ENCODE measurements at regions not wholly inside any gene's neighbourhood (a gene's known extent, or its start where the extent isn't known, plus 50 kb on each side); places are given as distances from the start of the nearest gene placed in this dataset.
"Not testable (repeated sequence)": the region's sequence is repeated elsewhere in the genome, so short reads cannot be mapped to it uniquely, and the experiment has no call there.

DNA sequence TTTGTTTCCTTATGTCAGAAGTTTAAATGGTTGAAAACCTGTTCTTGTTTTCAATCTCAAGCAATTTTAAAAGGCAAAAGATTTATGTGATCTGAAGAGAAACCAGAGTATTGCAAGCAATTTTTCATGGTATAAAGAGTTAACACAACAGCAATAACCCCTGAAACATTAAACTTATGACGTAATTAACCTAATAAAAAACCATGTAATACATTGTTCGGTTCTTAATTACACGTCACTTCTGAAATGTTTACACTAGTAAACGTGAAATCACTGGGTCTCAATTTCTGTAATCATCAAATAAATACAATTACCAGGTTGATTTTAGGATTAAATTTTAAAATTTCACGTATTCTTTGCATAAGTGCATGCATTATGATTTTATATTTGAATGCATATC lies 914.5 kb downstream of the NLGN4X start:
- in situ Hi-C loops (cut with HindIII; ENCODE audit: low sequenced_read_pairs): no loop called here

DNA sequence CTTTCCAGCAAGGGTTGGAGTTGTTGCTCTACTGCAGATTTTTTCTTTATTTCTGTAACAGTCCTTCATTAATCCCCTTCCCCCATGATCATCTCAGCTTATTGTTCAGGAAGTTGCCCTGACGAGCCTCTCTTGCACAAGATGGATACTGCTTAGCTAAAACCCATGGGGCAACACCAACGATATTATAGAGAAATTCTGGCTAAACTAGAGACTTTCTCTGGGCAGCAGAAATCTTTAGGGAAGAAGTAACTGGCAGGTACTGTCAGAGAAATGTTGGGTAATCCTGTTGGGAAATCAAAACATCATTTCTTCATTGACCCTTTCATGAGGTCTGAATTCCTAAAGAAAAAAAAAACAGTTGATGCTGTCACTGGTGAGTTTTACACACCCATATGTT lies 921.3 kb downstream of the NLGN4X start:
- in situ Hi-C loops (cut with HindIII; ENCODE audit: low sequenced_read_pairs): no loop called here

DNA sequence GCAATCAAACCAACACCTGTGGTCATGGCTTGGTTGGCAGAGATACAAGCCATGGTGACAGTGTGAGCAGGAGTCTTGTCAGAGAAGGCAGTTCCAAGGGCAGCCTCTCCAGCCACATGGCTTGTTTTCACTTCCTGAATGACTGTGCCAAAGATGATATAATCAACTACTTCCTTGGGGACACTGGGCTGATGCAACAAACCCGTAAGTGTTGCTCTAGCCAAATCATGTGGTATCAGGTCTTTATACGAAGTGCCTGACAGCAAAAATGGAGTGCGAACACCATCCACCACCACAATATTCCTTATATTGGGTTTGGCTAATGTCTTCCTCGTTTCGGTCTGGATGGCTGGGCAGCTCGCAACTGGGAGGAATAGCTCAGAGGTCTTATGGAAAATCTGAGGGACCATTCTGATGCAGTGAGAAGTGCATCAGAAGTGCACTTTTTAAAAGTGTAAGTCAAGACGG lies 922.0 kb downstream of the NLGN4X start:
- in situ Hi-C loops (cut with HindIII; ENCODE audit: low sequenced_read_pairs): no loop called here

DNA sequence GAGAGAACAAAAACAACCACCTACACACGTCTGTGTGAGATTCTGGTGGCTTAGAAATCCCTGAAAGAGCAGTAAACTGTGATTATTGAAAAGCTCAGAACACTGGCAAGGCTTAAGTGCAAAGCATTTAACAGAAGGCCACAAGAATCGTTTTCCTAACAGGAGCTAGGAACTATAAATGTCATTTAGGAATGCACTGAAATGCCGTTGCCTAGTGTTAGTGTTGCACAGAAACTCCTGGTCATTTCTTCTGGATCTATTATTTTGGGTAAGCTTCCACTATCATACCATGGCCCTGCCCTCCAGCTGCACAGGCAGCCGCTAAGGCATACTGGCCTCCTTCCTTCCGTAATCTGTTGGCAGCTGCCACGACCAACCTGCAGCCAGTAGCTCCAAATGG lies 923.2 kb downstream of the NLGN4X start:
- in situ Hi-C loops (cut with HindIII; ENCODE audit: low sequenced_read_pairs): no loop called here

DNA sequence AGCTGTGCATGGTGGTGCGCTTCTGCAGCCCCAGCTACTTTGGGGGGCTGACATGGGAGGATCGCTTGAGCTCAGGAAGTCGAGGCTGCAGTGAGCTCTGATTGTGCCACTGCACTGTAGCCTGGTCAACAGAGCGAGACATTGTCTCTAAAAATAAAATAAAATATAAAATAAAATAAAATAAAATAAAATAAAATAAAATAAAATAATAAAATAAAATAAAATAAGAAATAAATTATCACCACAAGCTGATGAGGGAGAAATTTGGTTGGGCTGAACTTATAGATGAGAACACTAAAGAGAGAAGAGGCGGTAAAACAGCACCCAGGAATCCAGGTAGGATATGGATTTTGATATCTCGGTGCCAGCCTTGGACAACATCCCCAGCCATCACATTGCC lies 933.7 kb downstream of the NLGN4X start:
- in situ Hi-C loops (cut with HindIII; ENCODE audit: low sequenced_read_pairs): no loop called here

DNA sequence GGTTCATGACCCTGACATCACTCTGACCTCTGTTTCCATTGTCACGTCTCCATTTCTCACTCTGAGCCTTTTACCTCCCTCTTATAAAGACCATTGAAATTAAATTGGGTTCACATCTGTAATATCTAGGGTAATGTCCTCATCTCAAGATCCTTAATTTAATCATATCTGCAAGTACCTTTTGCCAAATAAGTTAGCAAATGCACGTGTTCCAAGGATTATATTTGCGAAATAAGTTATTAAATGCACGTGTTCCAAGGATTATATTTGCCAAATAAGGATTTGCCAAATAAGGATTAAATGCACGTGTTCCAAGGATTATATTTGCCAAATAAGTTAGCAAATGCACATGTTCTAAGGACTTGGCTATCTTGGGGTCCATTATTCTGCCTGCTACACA lies 938.0 kb downstream of the NLGN4X start:
- in situ Hi-C loops (cut with HindIII; ENCODE audit: low sequenced_read_pairs): no loop called here

DNA sequence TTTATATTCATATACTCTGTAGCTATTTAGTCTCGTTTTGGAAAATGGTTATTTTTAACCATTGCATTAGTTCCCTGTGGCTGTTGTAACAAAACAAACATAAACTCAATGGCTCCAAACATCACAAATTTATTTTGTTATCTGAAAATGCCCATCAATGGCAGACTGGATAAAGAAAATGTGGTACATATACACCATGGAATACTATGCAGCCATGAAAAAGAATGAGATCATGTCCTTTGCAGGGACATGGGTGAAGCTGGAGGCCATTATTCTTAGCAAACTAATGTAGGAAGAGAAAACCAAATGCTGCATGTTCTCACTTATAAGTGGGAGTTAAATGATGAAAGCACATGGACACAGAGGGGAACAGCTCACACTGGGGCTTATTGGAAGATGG lies 938.7 kb downstream of the NLGN4X start:
- in situ Hi-C loops (cut with HindIII; ENCODE audit: low sequenced_read_pairs): not testable (repeated sequence)

DNA sequence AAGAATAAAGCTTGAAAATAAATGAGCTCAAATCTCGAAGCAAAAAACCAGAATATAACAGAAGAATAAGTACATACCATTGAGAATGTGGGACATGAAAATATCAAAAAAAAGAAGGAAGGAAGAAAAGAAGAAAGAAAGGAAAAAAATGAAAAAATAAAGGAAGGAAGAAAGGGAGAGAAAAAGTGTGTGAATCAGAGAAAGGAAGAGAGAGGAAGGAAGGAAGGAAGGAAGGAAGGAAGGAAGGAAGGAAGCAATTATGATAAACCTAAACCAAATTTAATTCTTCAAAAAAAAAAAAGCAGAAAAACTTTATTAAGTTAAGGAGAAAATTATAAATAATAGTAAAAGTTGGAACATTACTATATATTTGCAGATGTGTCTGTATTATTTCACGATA lies 949.8 kb downstream of the NLGN4X start:
- in situ Hi-C loops (cut with HindIII; ENCODE audit: low sequenced_read_pairs): no loop called here

DNA sequence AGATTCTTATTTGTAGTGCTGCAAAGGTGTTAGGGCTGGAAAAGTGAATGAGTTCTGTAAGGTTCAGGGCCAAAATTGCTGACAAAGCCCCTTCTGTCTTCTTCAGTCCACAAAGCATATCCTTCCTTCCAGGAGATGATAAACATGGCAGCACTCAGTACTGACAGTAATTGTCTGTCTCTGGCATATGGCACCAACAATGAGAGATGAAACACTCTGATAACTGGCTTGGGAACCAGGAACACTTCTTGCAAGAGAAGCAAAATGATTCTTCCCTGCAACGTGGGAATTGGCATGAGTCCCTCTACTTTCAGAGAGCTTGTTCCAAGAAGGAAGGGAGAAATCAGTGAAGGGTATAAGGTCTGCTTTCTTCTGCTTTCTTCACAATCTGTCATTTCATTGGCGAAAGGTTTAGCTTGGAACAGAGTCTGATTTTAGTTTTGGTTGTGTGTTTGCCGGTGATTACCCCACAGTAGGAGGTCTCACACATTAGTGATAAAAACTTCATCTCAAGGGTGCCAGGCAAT lies 963.3 kb downstream of the NLGN4X start:
- in situ Hi-C loops (cut with HindIII; ENCODE audit: low sequenced_read_pairs): no loop called here

DNA sequence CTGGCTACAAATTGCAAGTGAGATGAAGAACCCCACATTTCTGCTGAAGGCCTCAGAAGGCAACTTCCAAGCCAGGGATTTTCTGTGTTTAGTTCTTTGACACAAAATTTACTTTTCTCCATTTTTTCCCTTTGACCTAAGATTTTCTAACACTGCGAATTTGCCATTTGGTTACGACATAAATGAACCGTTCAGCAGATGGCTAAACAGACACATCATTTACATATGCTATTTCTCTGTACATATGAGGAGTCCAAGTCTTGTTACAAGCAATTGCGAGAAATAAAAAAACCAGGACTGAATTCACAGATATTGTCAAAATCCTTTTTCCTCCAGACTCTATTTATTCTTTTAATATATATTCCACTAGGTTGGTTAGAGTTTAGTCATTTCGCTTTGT lies 978.6 kb downstream of the NLGN4X start:
- in situ Hi-C loops (cut with HindIII; ENCODE audit: low sequenced_read_pairs): no loop called here

DNA sequence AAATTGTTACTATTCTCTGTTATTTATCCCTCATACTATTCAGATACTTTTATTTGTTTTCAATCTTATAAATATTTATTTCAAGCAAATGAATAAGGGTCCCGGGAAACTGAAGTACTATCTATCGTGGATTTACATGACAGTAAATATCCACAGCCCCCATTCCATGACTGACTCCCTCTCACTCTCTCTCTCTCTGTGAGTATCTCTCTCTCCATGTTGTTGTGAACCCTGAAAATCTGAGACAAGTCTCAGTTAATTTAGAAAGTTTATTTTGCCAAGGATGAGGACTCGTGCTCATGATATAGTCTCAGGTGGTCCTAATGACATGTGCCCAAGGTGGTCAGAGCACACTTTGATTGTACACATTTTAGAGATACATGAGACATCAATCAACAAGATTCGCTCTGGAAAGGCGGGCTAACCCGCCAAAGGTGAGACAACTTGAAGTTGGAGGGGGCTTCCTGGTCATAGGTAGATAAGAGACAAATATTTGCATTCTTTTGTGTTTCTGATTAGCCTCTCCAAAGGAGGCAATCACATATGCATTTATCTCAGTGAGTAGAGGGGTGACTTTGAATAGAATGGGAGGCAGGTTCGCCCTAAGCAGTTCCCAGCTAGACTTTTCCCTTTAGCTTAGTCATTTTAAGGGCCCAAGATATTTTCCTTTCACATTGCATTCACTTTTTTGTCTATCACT lies 986.4 kb downstream of the NLGN4X start:
- in situ Hi-C loops (cut with HindIII; ENCODE audit: low sequenced_read_pairs): no loop called here

DNA sequence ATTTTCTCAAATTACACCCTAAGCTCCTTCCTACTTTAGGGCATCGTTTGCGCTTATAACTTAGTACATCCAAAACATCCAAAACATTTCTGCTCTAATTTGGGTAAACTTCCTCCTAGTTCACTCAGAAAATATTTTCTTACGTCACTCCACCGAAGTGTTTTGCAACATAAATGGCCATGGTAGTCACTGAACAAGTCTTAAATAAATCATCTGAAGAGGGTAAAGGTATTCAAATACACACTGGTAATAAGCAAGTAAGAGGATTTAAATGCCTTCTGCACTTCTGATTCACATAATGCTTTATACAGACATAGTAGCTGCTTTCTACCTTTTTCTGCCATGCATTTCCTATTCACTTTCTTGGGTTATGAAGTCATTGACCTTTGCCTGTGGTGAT lies 991.9 kb downstream of the NLGN4X start:
- in situ Hi-C loops (cut with HindIII; ENCODE audit: low sequenced_read_pairs): no loop called here

DNA sequence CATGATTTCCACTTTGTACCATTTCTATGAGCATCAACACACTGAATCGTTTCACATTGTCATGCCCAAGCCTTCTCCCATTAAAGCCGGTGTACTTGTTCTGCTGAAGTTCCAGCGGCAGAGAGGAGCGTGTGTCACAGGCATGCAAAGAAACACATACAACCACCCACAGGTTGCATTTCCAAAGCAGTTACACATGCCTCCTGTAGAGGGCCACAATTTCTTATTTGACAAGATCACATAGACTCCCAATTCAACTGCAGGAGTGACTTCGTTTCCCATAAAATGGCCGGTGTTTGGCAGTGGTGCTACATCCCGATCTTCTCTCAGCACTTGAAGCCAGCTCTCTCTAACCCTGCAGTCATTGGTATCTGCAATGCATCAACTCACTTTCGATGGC lies 992.6 kb downstream of the NLGN4X start:
- in situ Hi-C loops (cut with HindIII; ENCODE audit: low sequenced_read_pairs): no loop called here

DNA sequence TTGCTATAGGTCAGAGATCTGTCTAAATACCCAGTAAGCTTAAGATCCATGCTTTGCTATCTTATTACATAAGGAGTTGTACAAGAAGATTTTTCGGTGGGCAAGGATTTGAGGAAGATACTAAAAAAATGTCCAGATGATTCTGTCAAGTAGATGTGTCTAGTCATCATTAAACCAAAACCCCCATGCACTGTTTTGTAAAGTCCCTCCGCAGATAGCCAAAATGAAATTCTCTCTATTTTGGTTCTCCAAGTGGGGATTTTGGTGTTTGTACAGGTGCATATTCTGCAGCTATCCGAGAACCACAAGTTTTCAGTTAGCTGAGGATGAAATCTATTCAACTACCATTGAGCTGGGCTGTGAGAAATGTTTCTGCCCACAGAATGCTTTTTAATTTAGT lies 994.8 kb downstream of the NLGN4X start:
- in situ Hi-C loops (cut with HindIII; ENCODE audit: low sequenced_read_pairs): no loop called here

DNA sequence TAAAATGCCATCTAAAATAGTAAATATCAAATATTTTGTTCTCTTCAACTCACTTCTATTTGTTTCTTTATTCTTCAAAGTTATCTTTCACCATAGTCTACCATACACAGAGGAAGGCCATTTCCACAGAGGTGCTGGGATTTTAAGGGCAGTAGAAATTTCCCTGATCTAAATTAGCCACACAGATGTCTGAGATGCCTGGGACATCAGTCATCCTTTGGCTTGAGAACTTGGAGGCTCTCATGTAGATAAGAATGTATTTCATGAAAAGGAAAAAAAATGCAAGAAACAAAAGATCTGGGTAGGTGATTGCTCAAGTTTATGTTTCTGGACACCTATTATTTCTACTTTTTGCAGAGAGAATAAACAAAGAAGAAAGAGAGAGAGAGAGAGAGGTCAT lies 1008.2 kb downstream of the NLGN4X start:
- in situ Hi-C loops (cut with HindIII; ENCODE audit: low sequenced_read_pairs): no loop called here

DNA sequence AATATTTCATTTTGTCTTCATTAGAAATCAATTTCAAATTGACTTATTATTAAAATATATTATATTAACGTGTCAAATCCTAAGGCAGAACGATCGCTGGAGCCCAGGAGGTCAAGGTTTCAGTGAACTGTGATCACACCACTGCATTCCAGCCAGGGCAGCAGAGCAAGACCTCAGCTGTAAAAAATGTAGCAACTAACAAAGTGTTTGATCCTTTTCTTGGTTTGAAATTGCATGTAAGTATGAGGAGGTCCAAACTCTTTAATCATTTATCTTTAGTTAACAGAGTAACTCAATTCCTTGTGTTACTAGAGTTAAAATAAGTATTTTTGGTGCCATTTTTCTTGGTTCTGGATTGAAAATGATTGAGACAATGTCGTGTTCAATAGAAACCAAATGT lies 1033.9 kb downstream of the NLGN4X start:
- in situ Hi-C loops (cut with HindIII; ENCODE audit: low sequenced_read_pairs): no loop called here

DNA sequence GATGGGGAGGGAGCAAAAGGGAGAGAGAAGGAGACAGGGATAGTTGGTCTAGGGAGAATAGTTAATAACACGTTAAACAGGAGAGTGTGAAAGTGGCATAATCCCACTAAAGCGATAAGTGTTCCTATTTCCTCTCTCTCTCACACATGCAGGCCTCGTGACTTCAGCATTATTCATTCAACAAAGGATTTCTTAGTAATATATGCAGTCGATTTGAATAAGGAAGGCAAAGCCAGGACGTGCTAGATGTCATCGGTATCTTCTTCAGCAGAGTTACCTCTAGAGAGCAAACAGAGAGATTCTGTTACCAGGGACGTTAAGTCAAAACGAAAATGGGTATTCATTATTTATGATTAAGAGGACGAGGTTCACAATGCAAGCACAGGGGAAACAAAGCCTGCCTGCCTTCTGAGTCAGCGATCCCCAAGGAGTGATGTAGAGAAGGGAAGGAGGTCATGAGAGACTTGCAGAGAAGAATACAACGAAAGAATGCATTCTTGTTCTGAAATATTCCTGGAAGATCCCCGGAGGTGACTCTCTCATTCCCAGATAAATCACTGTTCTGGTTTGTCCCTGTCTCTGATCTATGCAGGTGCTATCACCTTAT lies 1048.4 kb downstream of the NLGN4X start:
- in situ Hi-C loops (cut with HindIII; ENCODE audit: low sequenced_read_pairs): no loop called here

DNA sequence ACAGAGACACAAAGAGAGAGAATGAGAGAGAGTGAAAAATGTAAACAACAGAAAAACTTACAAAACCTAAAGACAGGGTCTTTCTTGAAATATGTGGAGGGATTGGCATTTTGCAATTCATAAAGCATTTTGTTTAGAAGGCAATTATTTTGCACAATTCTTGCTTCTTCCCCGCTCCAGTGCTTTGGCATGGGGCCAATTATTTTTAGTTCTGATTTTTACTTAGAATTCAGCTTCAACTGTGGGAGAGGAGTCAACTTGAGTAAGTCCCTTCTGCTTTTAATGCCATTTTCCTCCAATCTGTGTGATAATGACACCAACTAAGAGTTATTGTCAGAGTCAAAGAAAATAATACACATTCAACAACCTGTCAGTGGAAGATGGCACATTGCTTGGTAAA lies 1051.9 kb downstream of the NLGN4X start:
- in situ Hi-C loops (cut with HindIII; ENCODE audit: low sequenced_read_pairs): no loop called here

DNA sequence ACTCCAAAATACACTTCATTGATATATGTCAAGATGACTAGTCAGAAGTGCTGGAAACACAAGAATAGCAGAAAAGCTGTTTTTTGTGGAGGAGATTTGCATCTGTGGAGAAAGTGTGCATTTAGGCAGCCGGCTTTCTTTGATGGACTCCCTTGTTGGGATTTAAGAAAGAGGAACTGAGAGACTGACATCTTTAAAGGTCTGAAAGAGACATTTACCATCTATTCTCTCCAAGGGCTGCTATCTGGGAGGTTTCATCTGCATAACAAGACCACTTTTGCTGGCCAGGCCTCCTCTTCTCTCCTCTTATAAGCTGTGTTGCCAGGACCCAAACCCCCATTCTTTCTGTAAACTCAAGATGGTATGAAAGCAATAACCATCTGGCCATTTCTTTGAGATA lies 1065.0 kb downstream of the NLGN4X start:
- in situ Hi-C loops (cut with HindIII; ENCODE audit: low sequenced_read_pairs): no loop called here

DNA sequence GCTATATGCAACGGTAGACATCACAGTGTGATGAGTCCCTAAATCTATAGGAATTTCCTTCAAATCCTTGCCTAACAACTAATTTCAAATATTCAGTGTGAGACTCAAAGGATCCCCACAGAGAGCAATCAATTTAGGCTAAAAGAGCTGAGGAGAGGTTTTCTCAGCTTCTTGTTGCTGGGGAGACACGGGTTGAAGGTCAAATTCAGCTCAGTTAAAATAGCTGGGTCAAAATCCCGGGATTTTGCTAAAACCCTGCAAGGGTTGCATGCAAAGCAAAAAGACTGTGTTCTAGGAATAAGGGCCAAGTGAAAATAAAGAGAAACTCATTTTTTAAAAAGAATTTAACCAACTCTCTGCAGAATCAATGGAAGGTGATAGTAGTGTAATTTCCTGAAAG lies 1073.4 kb downstream of the NLGN4X start:
- in situ Hi-C loops (cut with HindIII; ENCODE audit: low sequenced_read_pairs): no loop called here

DNA sequence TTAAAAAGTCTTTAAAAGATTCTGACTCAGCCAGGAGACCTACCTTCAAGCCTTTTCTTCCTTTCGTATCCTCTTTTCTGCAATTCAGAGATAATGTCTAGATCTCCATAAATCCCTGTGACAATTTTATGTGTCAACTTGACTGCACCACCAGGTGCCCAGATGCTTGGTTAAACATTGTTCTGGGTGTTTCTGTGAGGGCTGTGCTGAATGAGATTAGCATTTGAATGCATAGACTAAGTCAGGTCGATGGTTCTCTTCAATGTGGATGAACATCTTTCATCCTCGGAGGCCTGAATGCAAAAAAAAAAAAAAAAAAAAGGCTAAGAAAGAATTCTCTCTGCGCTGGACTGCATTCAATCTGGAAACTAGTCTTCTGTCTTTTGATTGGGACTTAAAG lies 1082.7 kb downstream of the NLGN4X start:
- in situ Hi-C loops (cut with HindIII; ENCODE audit: low sequenced_read_pairs): no loop called here

DNA sequence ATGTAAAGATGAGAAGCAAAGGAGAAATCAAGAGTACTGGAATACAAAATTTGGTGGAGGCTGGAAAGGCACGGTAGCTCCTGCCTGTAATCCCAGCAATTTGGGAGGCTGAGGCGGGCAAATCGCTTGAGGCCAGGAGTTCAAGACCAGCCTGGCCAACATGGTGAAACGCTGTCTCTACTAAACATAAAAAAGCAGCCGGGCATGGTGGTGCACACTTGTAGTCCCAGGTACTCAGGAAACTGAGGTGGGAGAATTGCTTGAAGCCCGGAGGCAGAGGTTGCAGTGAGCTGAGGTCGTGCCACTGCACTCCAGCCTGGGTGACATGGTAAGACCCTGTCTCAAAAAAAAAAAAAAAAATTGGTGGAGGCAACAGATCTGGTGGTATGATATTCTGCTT lies 1086.0 kb downstream of the NLGN4X start:
- in situ Hi-C loops (cut with HindIII; ENCODE audit: low sequenced_read_pairs): no loop called here
